ENCODE measurements at regions not wholly inside any gene's neighbourhood (a gene's known extent, or its start where the extent isn't known, plus 50 kb on each side); places are given as distances from the start of the nearest gene placed in this dataset.

- Histone ChIP-seq H2AFZ (ENCODE audit: low read length) (no peak overlapping the region), H3K79me2 (ENCODE audit: insufficient read depth, low read length) (no peaks in the 10 kb centered on the region), H3K27me3 (ENCODE audit: insufficient read depth, low read length) (no peaks in the 10 kb centered on the region), H3K9me3 (ENCODE audit: low read depth, low read length) (no peaks in the 10 kb centered on the region), H3K4me3 (ENCODE audit: insufficient read depth, low read length) (no peak overlapping the region), H3K27ac (ENCODE audit: low read depth, low read length) (no peak overlapping the region), H3K4me2 (ENCODE audit: insufficient read depth, low read length) (no peak overlapping the region), H4K20me1 (ENCODE audit: insufficient read depth, low read length) (no peaks in the 10 kb centered on the region), H3K36me3 (ENCODE audit: insufficient read depth, low read length) (no peaks in the 10 kb centered on the region), H3K4me1 (ENCODE audit: insufficient read depth, low read length) (no peaks in the 10 kb centered on the region)
- no peak for DNase-seq (ENCODE audit: insufficient read length, low spot score, missing footprints)
- no peak for TF ChIP-seq CTCF (IDR thresholded peaks at IDR 0.05; ENCODE audit: extremely low read depth, low read depth, low read length)
These were observed 176.4 kb downstream of the GRIN2B start for GRCh38 chr12:13805041-13805440.

GRCh38 chr12:13801543-13801942, 179.9 kb downstream of the GRIN2B start:
- H3K4me2 ChIP-seq (ENCODE audit: insufficient read depth, low read length) = no peak overlapping the region
- TF ChIP-seq CTCF (IDR thresholded peaks at IDR 0.05; ENCODE audit: extremely low read depth, low read depth, low read length) = no peak
- H3K27ac ChIP-seq (ENCODE audit: low read depth, low read length) = no peak overlapping the region
- no peaks in the 10 kb centered on the region for H4K20me1 ChIP-seq (ENCODE audit: insufficient read depth, low read length)
- no peak overlapping the region for H2AFZ ChIP-seq (ENCODE audit: low read length)
- no peaks in the 10 kb centered on the region for H3K9me3 ChIP-seq (ENCODE audit: low read depth, low read length)
- no peak for DNase-seq (ENCODE audit: insufficient read length, low spot score, missing footprints)
- H3K4me1 ChIP-seq (ENCODE audit: insufficient read depth, low read length) = no peaks in the 10 kb centered on the region
- H3K36me3 ChIP-seq (ENCODE audit: insufficient read depth, low read length) = no peaks in the 10 kb centered on the region
- no peaks in the 10 kb centered on the region for H3K79me2 ChIP-seq (ENCODE audit: insufficient read depth, low read length)
- no peaks in the 10 kb centered on the region for H3K27me3 ChIP-seq (ENCODE audit: insufficient read depth, low read length)
- no peak overlapping the region for H3K4me3 ChIP-seq (ENCODE audit: insufficient read depth, low read length)

GRCh38 chr12:13799574-13799973, 181.8 kb downstream of the GRIN2B start:
- no peak overlapping the region for H3K27ac ChIP-seq (ENCODE audit: low read depth, low read length)
- TF ChIP-seq CTCF (IDR thresholded peaks at IDR 0.05; ENCODE audit: extremely low read depth, low read depth, low read length) = no peak
- no peaks in the 10 kb centered on the region for H3K79me2 ChIP-seq (ENCODE audit: insufficient read depth, low read length)
- no peak for DNase-seq (ENCODE audit: insufficient read length, low spot score, missing footprints)
- no peaks in the 10 kb centered on the region for H4K20me1 ChIP-seq (ENCODE audit: insufficient read depth, low read length)
- H3K4me2 ChIP-seq (ENCODE audit: insufficient read depth, low read length) = no peak overlapping the region
- H3K27me3 ChIP-seq (ENCODE audit: insufficient read depth, low read length) = no peaks in the 10 kb centered on the region
- H3K9me3 ChIP-seq (ENCODE audit: low read depth, low read length) = no peaks in the 10 kb centered on the region
- H3K4me3 ChIP-seq (ENCODE audit: insufficient read depth, low read length) = no peak overlapping the region
- no peaks in the 10 kb centered on the region for H3K36me3 ChIP-seq (ENCODE audit: insufficient read depth, low read length)
- no peaks in the 10 kb centered on the region for H3K4me1 ChIP-seq (ENCODE audit: insufficient read depth, low read length)
- H2AFZ ChIP-seq (ENCODE audit: low read length) = no peak overlapping the region

GRCh38 chr12:13798162-13798561, 183.2 kb downstream of the GRIN2B start:
- Histone ChIP-seq H3K4me3 (ENCODE audit: insufficient read depth, low read length) (no peak overlapping the region), H3K27me3 (ENCODE audit: insufficient read depth, low read length) (no peaks in the 10 kb centered on the region), H4K20me1 (ENCODE audit: insufficient read depth, low read length) (no peaks in the 10 kb centered on the region), H3K4me2 (ENCODE audit: insufficient read depth, low read length) (no peak overlapping the region), H3K4me1 (ENCODE audit: insufficient read depth, low read length) (no peaks in the 10 kb centered on the region), H3K79me2 (ENCODE audit: insufficient read depth, low read length) (no peaks in the 10 kb centered on the region), H3K27ac (ENCODE audit: low read depth, low read length) (no peak overlapping the region), H3K36me3 (ENCODE audit: insufficient read depth, low read length) (no peaks in the 10 kb centered on the region), H3K9me3 (ENCODE audit: low read depth, low read length) (no peaks in the 10 kb centered on the region), H2AFZ (ENCODE audit: low read length) (no peak overlapping the region)
- no peak for DNase-seq (ENCODE audit: insufficient read length, low spot score, missing footprints)
- TF ChIP-seq CTCF (IDR thresholded peaks at IDR 0.05; ENCODE audit: extremely low read depth, low read depth, low read length) = no peak

Data from osteoblast (primary cell).